HEK293 (cell line): ENCODE measurements at regions not wholly inside any gene's neighbourhood (a gene's known extent, or its start where the extent isn't known, plus 50 kb on each side); places are given as distances from the start of the nearest gene placed in this dataset.

ENCODE experiments used
- CTCF ChIP-seq: fragments of 450-650 bp; formaldehyde crosslinking; IDR thresholded peaks from 2 replicates; pipeline ENCODE4 v1.5.1; 2016; ENCODE audit warnings: missing biosample characterization, missing genetic modification characterization
- PATZ1 ChIP-seq: fragments of 450-650 bp; formaldehyde crosslinking; IDR thresholded peaks from 2 replicates; pipeline ENCODE4 v1.5.1; 2016; ENCODE audit warnings: missing biosample characterization, missing genetic modification characterization
- PRDM1 ChIP-seq: fragments of 450-650 bp; formaldehyde crosslinking; IDR thresholded peaks from 2 replicates; pipeline ENCODE4; 2016; ENCODE audit warnings: missing biosample characterization, missing genetic modification characterization
- TCF7L2 ChIP-seq: IDR thresholded peaks from 2 replicates; pipeline ENCODE4 v1.6.1; 2011; ENCODE audit warnings: low read depth, mild to moderate bottlenecking, inconsistent platforms, low read length, moderate library complexity, borderline replicate concordance
- ZNF146 ChIP-seq: fragments of 450-650 bp; formaldehyde crosslinking; IDR thresholded peaks from 2 replicates; pipeline ENCODE4 v1.5.1; 2016; ENCODE audit warnings: missing biosample characterization, missing genetic modification characterization
- ZNF175 ChIP-seq: fragments of 450-650 bp; formaldehyde crosslinking; IDR thresholded peaks from 2 replicates; pipeline ENCODE4 v1.5.1; 2016; ENCODE audit warnings: missing biosample characterization, missing genetic modification characterization
- ZNF24 ChIP-seq: fragments of 450-650 bp; formaldehyde crosslinking; IDR thresholded peaks from 2 replicates; pipeline ENCODE4 v1.5.1; 2016; ENCODE audit warnings: missing biosample characterization, missing genetic modification characterization
- ZNF248 ChIP-seq: fragments of 450-650 bp; formaldehyde crosslinking; IDR thresholded peaks from 2 replicates; pipeline ENCODE4 v1.5.1; 2017; ENCODE audit warnings: missing biosample characterization, missing genetic modification characterization
- ZNF561 ChIP-seq: fragments of 450-650 bp; IDR thresholded peaks from 2 replicates; pipeline ENCODE4 v1.5.1; 2018; ENCODE audit warnings: missing biosample characterization, missing genetic modification characterization, borderline replicate concordance
- ZXDB ChIP-seq: fragments of 450-650 bp; formaldehyde crosslinking; IDR thresholded peaks from 2 replicates; pipeline ENCODE4 v1.5.1; 2016; ENCODE audit warnings: missing biosample characterization, missing genetic modification characterization
- TF ChIP-seq, protein P1 (sequence below): fragments of 450-650 bp; formaldehyde crosslinking; IDR thresholded peaks from 2 replicates; pipeline ENCODE4 v1.5.1; 2016; ENCODE audit warnings: missing biosample characterization, missing genetic modification characterization

DNA sequence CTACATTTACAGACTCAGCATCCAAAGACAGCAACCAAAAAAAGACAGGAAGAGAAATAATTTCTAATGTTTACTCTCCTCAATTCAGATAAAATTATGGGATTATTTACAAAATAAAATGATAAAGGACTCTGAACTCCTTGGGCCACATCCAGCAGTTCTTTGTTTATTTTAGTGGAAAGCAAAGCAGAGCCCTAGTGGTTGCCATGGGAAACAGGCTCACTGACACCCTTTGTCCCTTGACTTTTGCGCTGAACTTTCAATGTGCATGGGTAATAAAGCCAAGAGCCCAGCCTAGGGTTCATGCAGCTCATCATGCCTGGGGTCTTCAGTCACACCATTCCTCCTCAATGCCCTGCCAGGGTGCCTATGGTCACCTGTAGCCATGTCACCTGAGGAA is 442.6 kb upstream of the IGFBP3 start:
- TF ChIP-seq ZNF248 (tag by site-specific recombination) (no peak), ZNF561 (tag by site-specific recombination) (no peak), CTCF (tag by site-specific recombination) (no peak), ZNF24 (tag by site-specific recombination) (no peak), TCF7L2 (no peak), ZNF146 (no peak), PRDM1 (tag by site-specific recombination) (no peak), ZNF175 (tag by site-specific recombination) (no peak), ZXDB (tag by site-specific recombination) (no peak), PATZ1 (tag by site-specific recombination) (no peak)
- TF ChIP-seq, protein P1, sequence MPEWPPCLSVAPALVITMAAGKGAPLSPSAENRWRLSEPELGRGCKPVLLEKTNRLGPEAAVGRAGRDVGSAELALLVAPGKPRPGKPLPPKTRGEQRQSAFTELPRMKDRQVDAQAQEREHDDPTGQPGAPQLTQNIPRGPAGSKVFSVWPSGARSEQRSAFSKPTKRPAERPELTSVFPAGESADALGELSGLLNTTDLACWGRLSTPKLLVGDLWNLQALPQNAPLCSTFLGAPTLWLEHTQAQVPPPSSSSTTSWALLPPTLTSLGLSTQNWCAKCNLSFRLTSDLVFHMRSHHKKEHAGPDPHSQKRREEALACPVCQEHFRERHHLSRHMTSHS (tag by site-specific recombination) = no peak
